HepG2 (cell line): ENCODE measurements at regions not wholly inside any gene's neighbourhood (a gene's known extent, or its start where the extent isn't known, plus 50 kb on each side); places are given as distances from the start of the nearest gene placed in this dataset.

Source experiments
- ATAC-seq: fragments of 200-7000 bp; cut with Tn5 transposase; 3 replicates; pipeline ENCODE4 v1.9.1; 2020; ENCODE audit warnings: mild to moderate bottlenecking, moderate library complexity
- BruUV-seq: library from RNA; stranded (reverse); fragments of 400-500 nt; replicated peaks from 2 replicates; lab custom pipeline; 2021; lab: Mats Ljungman, UMichigan
- CTCF ChIA-PET: fragments of 300-600 bp; formaldehyde crosslinking; extraction: SDS; loops from one replicate; lab custom pipeline; 2021; ENCODE audit warnings: low total read pairs, inconsistent platforms, low intra/inter-chr PET ratio; lab: Yijun Ruan, JAX
- POLR2A ChIA-PET: fragments of 350-600 bp; sonication (Branson Sonifier 250); formaldehyde crosslinking; loops from one replicate; lab custom pipeline; 2020; ENCODE audit warnings: antibody characterized with exemption, inconsistent platforms; lab: Yijun Ruan, JAX
- DNase-seq: peaks from one replicate; pipeline ENCODE4 v3.0.0-alpha.2; 2015; ENCODE audit warnings: low spot score
- FAIRE-seq: peaks from 3 replicates; lab custom pipeline; 2011; peaks lifted over from hg19 to GRCh38; lab: Jason Lieb, UNC
- H2AFZ ChIP-seq: one replicate; pipeline ENCODE4 v1.6.1; 2011; ENCODE audit warnings: low read length, inconsistent platforms
- H3K27ac ChIP-seq: fragments of 300-600 bp; 3 replicates; pipeline ENCODE4 v1.8.0; 2011; ENCODE audit warnings: mixed run types, mild to moderate bottlenecking, mixed read lengths, low read length, inconsistent platforms; ENCODE audit not compliant: insufficient read depth; ENCODE audit errors: extremely low read length
- H3K27me3 ChIP-seq, 2 experiments: fragments of 200-600 bp in 1 of 2; 2 replicates in 1 of 2; 3 replicates in 1 of 2; pipeline versions ENCODE4 v1.6.0 to v1.8.0; 2011; ENCODE audit warnings: low read length in 2 of 2, mild to moderate bottlenecking in 2 of 2, moderate library complexity in 2 of 2, inconsistent platforms in 1 of 2; ENCODE audit not compliant: insufficient read depth in 2 of 2, control insufficient read depth in 1 of 2
- H3K36me3 ChIP-seq, 2 experiments: fragments of 200-600 bp in 1 of 2; replicated peaks in 1 of 2; 2 replicates in 1 of 2; 3 replicates in 1 of 2; pipeline versions ENCODE4 v1.5.1 to v1.8.0; 2011; ENCODE audit warnings: low read length in 2 of 2, inconsistent platforms in 1 of 2; ENCODE audit not compliant: insufficient read depth in 2 of 2, control insufficient read depth in 1 of 2
- H3K4me1 ChIP-seq: 2 replicates; pipeline ENCODE4 v1.5.1; 2012; ENCODE audit warnings: low read length, inconsistent platforms; ENCODE audit not compliant: insufficient read depth
- H3K4me2 ChIP-seq: 2 replicates; pipeline ENCODE4 v1.6.0; 2011; ENCODE audit warnings: low read depth, low read length, inconsistent platforms
- H3K4me3 ChIP-seq, 3 experiments: fragments of 200-600 bp in 1 of 3; sonication (generic), shearing (Covaris generic) in 1 of 3; replicated peaks in 1 of 3; 2 replicates each; pipeline ENCODE4 v1.5.1; 2011 to 2016; ENCODE audit warnings: low read length in 3 of 3, inconsistent platforms in 2 of 3, low read depth in 2 of 3, mild to moderate bottlenecking in 2 of 3, control low read depth in 1 of 3, mixed read lengths in 1 of 3; ENCODE audit not compliant: insufficient read depth in 1 of 3
- H3K79me2 ChIP-seq: one replicate; pipeline ENCODE4 v1.6.1; 2011; ENCODE audit warnings: low read length, inconsistent platforms; ENCODE audit not compliant: insufficient read depth
- H3K9ac ChIP-seq: 2 replicates; pipeline ENCODE4 v1.6.0; 2011; ENCODE audit warnings: mild to moderate bottlenecking, low read depth, low read length, inconsistent platforms; ENCODE audit not compliant: insufficient read depth
- H3K9me3 ChIP-seq: 2 replicates; pipeline ENCODE4 v1.5.1; 2012; ENCODE audit warnings: mild to moderate bottlenecking, low read length
- H4K20me1 ChIP-seq: 2 replicates; pipeline ENCODE4 v1.6.0; 2011; ENCODE audit warnings: inconsistent platforms, mild to moderate bottlenecking, low read length, moderate library complexity; ENCODE audit not compliant: insufficient read depth
- BCL6 ChIP-seq: IDR thresholded peaks from 2 replicates; pipeline ENCODE4 v1.6.1; 2016; ENCODE audit warnings: missing genetic modification reagents, missing compliant biosample characterization
- FOSL2 ChIP-seq: sonication (generic); formaldehyde crosslinking; IDR thresholded peaks from 2 replicates; pipeline ENCODE4 v1.4.0; 2020; ENCODE audit warnings: missing genetic modification reagents
- KDM2A ChIP-seq: sonication (generic); formaldehyde crosslinking; IDR thresholded peaks from 2 replicates; pipeline ENCODE4 v1.4.0; 2020; ENCODE audit warnings: low read depth, missing genetic modification reagents, borderline replicate concordance
- NFYC ChIP-seq: IDR thresholded peaks from 2 replicates; pipeline ENCODE4 v1.6.1; 2016; ENCODE audit warnings: missing genetic modification reagents, missing compliant biosample characterization
- PAX8 ChIP-seq: sonication (generic); formaldehyde crosslinking; IDR thresholded peaks from 2 replicates; pipeline ENCODE4 v1.8.0; 2022; ENCODE audit warnings: mild to moderate bottlenecking, missing genetic modification reagents, borderline replicate concordance
- RAD21 ChIP-seq: fragments of 450-650 bp; formaldehyde crosslinking; IDR thresholded peaks from 2 replicates; pipeline ENCODE4 v1.5.0; 2020; ENCODE audit warnings: mild to moderate bottlenecking
- RFX1 ChIP-seq: fragments of 450-650 bp; IDR thresholded peaks from 2 replicates; pipeline ENCODE4 v1.6.1; 2017
- SMC3 ChIP-seq: IDR thresholded peaks from 2 replicates; pipeline ENCODE4 v1.6.1; 2011; ENCODE audit warnings: low read length, improper control_type of control experiment
- STAG1 ChIP-seq: sonication (generic); formaldehyde crosslinking; IDR thresholded peaks from 2 replicates; pipeline ENCODE4 v1.4.0; 2020; ENCODE audit warnings: missing genetic modification reagents
- XRCC5 ChIP-seq: fragments of 200-400 bp; formaldehyde crosslinking; optimal IDR thresholded peaks from 2 replicates; pipeline ENCODE3; 2017; ENCODE audit warnings: mild to moderate bottlenecking, low read length
- ZEB1 ChIP-seq: IDR thresholded peaks from 2 replicates; pipeline ENCODE4 v1.6.1; 2012; ENCODE audit warnings: mild to moderate bottlenecking, low read depth, inconsistent platforms; ENCODE audit not compliant: insufficient replicate concordance
- ZKSCAN8 ChIP-seq: IDR thresholded peaks from 2 replicates; pipeline ENCODE4 v1.6.1; 2016; ENCODE audit warnings: borderline replicate concordance, missing genetic modification reagents, missing compliant biosample characterization
- ZNF564 ChIP-seq: sonication (generic); formaldehyde crosslinking; IDR thresholded peaks from 2 replicates; pipeline ENCODE4 v1.8.1; 2023; ENCODE audit warnings: mild to moderate bottlenecking, missing genetic modification reagents
- ZNF605 ChIP-seq: sonication (generic); formaldehyde crosslinking; IDR thresholded peaks from 2 replicates; pipeline ENCODE4 v1.8.0; 2022; ENCODE audit warnings: mild to moderate bottlenecking, missing genetic modification reagents
- WGBS: methylation state at CpG from one replicate; pipeline ENCODE4 v1.1.6; 2017; ENCODE audit warnings: low lambda C conversion rate; 5-methylcytosine and 5-hydroxymethylcytosine counted together
- in situ Hi-C: cut with HindIII; loops from 2 replicates; pipeline ENCODE4 v1.10.0; 2017; ENCODE audit warnings: low pct_unique_long_range_greater_than_20kb; ENCODE audit not compliant: extremely low pct_ligation_motif_present
- intact Hi-C: fragments of 100-400 bp; cut with micrococcal nuclease; formaldehyde crosslinking; loops from one replicate; pipeline ENCODE4 v1.10.0; 2022; ENCODE audit not compliant: unreplicated experiment
- TF ChIP-seq, protein P1 (sequence below): sonication (generic); formaldehyde crosslinking; IDR thresholded peaks from 2 replicates; pipeline ENCODE4 v1.5.1; 2020; ENCODE audit warnings: mild to moderate bottlenecking, moderate library complexity, missing genetic modification reagents
- TF ChIP-seq, protein P2 (sequence below): sonication (generic); formaldehyde crosslinking; IDR thresholded peaks from 2 replicates; pipeline ENCODE4 v1.5.0; 2020; ENCODE audit warnings: mild to moderate bottlenecking, missing genetic modification reagents, moderate library complexity

DNA sequence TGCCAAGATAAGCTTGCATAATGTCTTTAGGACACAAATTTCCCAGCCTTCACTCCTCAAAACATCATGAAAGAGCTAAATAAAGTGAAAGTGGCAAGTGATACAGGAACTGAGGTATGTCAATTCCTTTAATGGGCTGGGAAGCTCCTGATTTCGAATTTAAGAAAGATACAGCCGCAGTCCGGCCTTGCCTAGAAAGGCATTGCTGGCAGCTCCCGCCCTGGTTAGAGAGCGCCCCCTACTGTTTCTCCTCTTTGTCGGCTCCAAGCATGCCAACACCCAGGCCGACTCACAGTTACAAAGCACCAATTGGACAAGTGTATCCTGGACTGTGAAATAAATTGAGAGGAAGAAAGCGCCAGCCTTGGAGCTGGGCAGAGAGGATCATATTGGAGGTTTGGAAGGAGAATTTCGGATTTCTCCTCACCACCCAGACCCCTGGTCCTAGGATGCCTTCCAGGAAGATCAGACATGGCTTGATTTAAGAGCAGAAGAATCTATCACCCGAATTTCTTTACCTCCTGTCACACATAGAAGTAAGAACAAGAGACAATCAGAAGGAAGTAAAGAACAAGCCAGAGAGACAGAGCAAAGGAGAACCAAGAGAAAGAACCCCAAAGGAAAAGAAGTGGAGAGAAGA lies 84.0 kb downstream of the FAM76B start:
- CTCF ChIA-PET, result interaction anchor here (0.9 to 3.1 kb wide), 4 partner anchors 551 to 636 kb away, joined by 3 to 35 read pairs (median 7); no protein-coding TSS in a partner anchor

More for the DNA sequence above, 84.0 kb downstream of the FAM76B start:
- peak; percentile 55 for DNase-seq
- H3K4me1 ChIP-seq, result no peaks in the 10 kb centered on the region
- no TSS peak for BruUV-seq
- peaks cover 3 to 11% of the 10 kb centered on the region in 2 experiments; a peak in 3 of 5 replicates for H3K27me3 ChIP-seq
- H3K4me2 ChIP-seq, result no peak overlapping the region
- H3K4me3 ChIP-seq, result no peak overlapping the region
- ATAC-seq, result peak; percentile 99
- no peaks in the 10 kb centered on the region for H3K9me3 ChIP-seq
- H4K20me1 ChIP-seq, result no peaks in the 10 kb centered on the region
- in situ Hi-C loops, result loop anchor here (5.0 to 10.0 kb wide), 2 partner anchors 553 to 641 kb away; partner anchors contain the start of gene SRSF8
- H3K36me3 ChIP-seq, result no peaks in the 10 kb centered on the region
- intact Hi-C loops, result loop anchor here (1.0 to 2.0 kb wide), 3 partner anchors 554 to 721 kb away; no protein-coding TSS in a partner anchor
- H3K27ac ChIP-seq, result no peak overlapping the region
- TF ChIP-seq PAX8 (CRISPR knock-in tag) (no peak), ZNF605 (CRISPR knock-in tag) (peak; percentile 34; the same call in 1 of the 2 replicates), NFYC (CRISPR knock-in tag) (0 out of 2 replicates have a peak, but pooled peaks have one; percentile 8), XRCC5 (peak; percentile 49), ZEB1 (no peak), ZKSCAN8 (no peak), ZNF564 (CRISPR knock-in tag) (no peak), STAG1 (CRISPR knock-in tag) (peak; percentile 92), SMC3 (peak; percentile 86), RAD21 (peak; percentile 81), FOSL2 (0 out of 2 replicates have a peak, but pooled peaks have one; percentile 9), BCL6 (0 out of 2 replicates have a peak, but pooled peaks have one; percentile 16), RFX1 (no peak), KDM2A (0 out of 2 replicates have a peak, but pooled peaks have one; percentile 45)
- TF ChIP-seq, protein P1, sequence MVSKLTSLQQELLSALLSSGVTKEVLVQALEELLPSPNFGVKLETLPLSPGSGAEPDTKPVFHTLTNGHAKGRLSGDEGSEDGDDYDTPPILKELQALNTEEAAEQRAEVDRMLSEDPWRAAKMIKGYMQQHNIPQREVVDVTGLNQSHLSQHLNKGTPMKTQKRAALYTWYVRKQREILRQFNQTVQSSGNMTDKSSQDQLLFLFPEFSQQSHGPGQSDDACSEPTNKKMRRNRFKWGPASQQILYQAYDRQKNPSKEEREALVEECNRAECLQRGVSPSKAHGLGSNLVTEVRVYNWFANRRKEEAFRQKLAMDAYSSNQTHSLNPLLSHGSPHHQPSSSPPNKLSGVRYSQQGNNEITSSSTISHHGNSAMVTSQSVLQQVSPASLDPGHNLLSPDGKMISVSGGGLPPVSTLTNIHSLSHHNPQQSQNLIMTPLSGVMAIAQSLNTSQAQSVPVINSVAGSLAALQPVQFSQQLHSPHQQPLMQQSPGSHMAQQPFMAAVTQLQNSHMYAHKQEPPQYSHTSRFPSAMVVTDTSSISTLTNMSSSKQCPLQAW (CRISPR knock-in tag), result peak; percentile 42; the same call in 1 of the 2 replicates
- TF ChIP-seq, protein P2, sequence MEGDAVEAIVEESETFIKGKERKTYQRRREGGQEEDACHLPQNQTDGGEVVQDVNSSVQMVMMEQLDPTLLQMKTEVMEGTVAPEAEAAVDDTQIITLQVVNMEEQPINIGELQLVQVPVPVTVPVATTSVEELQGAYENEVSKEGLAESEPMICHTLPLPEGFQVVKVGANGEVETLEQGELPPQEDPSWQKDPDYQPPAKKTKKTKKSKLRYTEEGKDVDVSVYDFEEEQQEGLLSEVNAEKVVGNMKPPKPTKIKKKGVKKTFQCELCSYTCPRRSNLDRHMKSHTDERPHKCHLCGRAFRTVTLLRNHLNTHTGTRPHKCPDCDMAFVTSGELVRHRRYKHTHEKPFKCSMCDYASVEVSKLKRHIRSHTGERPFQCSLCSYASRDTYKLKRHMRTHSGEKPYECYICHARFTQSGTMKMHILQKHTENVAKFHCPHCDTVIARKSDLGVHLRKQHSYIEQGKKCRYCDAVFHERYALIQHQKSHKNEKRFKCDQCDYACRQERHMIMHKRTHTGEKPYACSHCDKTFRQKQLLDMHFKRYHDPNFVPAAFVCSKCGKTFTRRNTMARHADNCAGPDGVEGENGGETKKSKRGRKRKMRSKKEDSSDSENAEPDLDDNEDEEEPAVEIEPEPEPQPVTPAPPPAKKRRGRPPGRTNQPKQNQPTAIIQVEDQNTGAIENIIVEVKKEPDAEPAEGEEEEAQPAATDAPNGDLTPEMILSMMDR (CRISPR knock-in tag), result peak; percentile 89
- no peaks in the 10 kb centered on the region for H3K79me2 ChIP-seq
- no peak overlapping the region for H2AFZ ChIP-seq
- H3K9ac ChIP-seq, result no peak overlapping the region
- POLR2A ChIA-PET, result no interaction called here
- no peak for FAIRE-seq
- WGBS, result 0% methylated on average over 10 of the region's 10 CpGs
